GM12878 (cell line): ENCODE measurements at regions not wholly inside any gene's neighbourhood (a gene's known extent, or its start where the extent isn't known, plus 50 kb on each side); places are given as distances from the start of the nearest gene placed in this dataset.

ENCODE experiments used
- CTCF ChIP-seq, 3 experiments: IDR thresholded peaks in 2 of 3; conservative IDR thresholded peaks in 1 of 3; 2 replicates each; pipeline ENCODE4 v1.5.1; 2011; ENCODE audit warnings: low read depth in 3 of 3, low read length in 3 of 3, mild to moderate bottlenecking in 3 of 3, control low read depth in 2 of 3, moderate library complexity in 2 of 3, inconsistent platforms in 1 of 3, mixed read lengths in 1 of 3; ENCODE audit not compliant: control insufficient read depth in 2 of 3, insufficient read depth in 1 of 3; ENCODE audit errors: extremely low read depth in 1 of 3
- ETV6 ChIP-seq, 2 experiments: fragments of 450-650 bp in 1 of 2; IDR thresholded peaks in 1 of 2; conservative IDR thresholded peaks in 1 of 2; 2 replicates each; pipeline ENCODE4 v1.6.1; 2014; ENCODE audit warnings: antibody characterized with exemption in 1 of 2, borderline replicate concordance in 1 of 2, low read depth in 1 of 2, mild to moderate bottlenecking in 1 of 2, moderate library complexity in 1 of 2
- JUND ChIP-seq: IDR thresholded peaks from 2 replicates; pipeline ENCODE4 v1.6.1; 2012; ENCODE audit warnings: low read depth, mild to moderate bottlenecking, low read length, improper control_type of control experiment, moderate library complexity
- KDM1A ChIP-seq: fragments of 200-600 bp; sonication (generic); IDR thresholded peaks from 2 replicates; pipeline ENCODE4 v1.6.1; 2016; ENCODE audit warnings: borderline replicate concordance
- MEF2A ChIP-seq: IDR thresholded peaks from 2 replicates; pipeline ENCODE4 v1.6.1; 2011; ENCODE audit warnings: low read depth, mild to moderate bottlenecking, low read length, moderate library complexity; ENCODE audit not compliant: insufficient read depth
- NFYB ChIP-seq: IDR thresholded peaks from 2 replicates; pipeline ENCODE4 v1.6.1; 2011; ENCODE audit warnings: low read depth, mild to moderate bottlenecking, low read length, improper control_type of control experiment, moderate library complexity; ENCODE audit not compliant: insufficient read depth
- RAD21 ChIP-seq: IDR thresholded peaks from 2 replicates; pipeline ENCODE4 v1.6.1; 2011; ENCODE audit warnings: mild to moderate bottlenecking, low read depth, low read length, moderate library complexity; ENCODE audit not compliant: insufficient read depth
- REST ChIP-seq: IDR thresholded peaks from 2 replicates; pipeline ENCODE4 v1.6.1; 2012; ENCODE audit warnings: mild to moderate bottlenecking, low read depth, low read length
- SIX5 ChIP-seq: IDR thresholded peaks from 2 replicates; pipeline ENCODE4 v1.6.1; 2011; ENCODE audit warnings: mild to moderate bottlenecking, low read depth, low read length, moderate library complexity; ENCODE audit not compliant: severe bottlenecking
- SRF ChIP-seq, 2 experiments: IDR thresholded peaks; 2 replicates each; pipeline ENCODE4 v1.6.1; 2011; ENCODE audit warnings: low read depth in 2 of 2, low read length in 2 of 2, mild to moderate bottlenecking in 1 of 2, moderate library complexity in 1 of 2
- TAF1 ChIP-seq: IDR thresholded peaks from 2 replicates; pipeline ENCODE4 v1.6.1; 2011; ENCODE audit warnings: mild to moderate bottlenecking, low read depth, low read length, borderline replicate concordance
- ZNF24 ChIP-seq: fragments of 450-650 bp; IDR thresholded peaks from 2 replicates; pipeline ENCODE4 v1.6.1; 2017; ENCODE audit warnings: antibody characterized with exemption, mild to moderate bottlenecking
- ZZZ3 ChIP-seq: IDR thresholded peaks from 2 replicates; pipeline ENCODE4 v1.6.1; 2011; ENCODE audit warnings: low read depth; ENCODE audit not compliant: control insufficient read depth, insufficient read length

GRCh38 chr7:55651057-55651456 lies 78.8 kb upstream of the VOPP1 start:
- no peak for TF ChIP-seq ETV6 (conservative IDR thresholded peaks at IDR 0.05 in 1 of 2, IDR thresholded peaks at IDR 0.05 in 1 of 2; ENCODE audit: borderline replicate concordance in 1 of 2, low read depth in 1 of 2)
- TF ChIP-seq NFYB, result no peak
- TF ChIP-seq SRF (IDR thresholded peaks at IDR 0.05; ENCODE audit: low read depth in 2 of 2, low read length in 2 of 2), result no peak
- no peak for TF ChIP-seq ZNF24
- TF ChIP-seq CTCF (IDR thresholded peaks at IDR 0.05 in 2 of 3, conservative IDR thresholded peaks at IDR 0.05 in 1 of 3; ENCODE audit: control insufficient read depth in 2 of 3, extremely low read depth in 1 of 3, insufficient read depth in 1 of 3, low read depth in 3 of 3, low read length in 3 of 3), result no peak
- TF ChIP-seq ZZZ3, result no peak
- TF ChIP-seq SIX5, result no peak
- TF ChIP-seq KDM1A, result no peak
- TF ChIP-seq JUND, result no peak
- no peak for TF ChIP-seq REST
- no peak for TF ChIP-seq RAD21
- no peak for TF ChIP-seq MEF2A
- TF ChIP-seq TAF1, result no peak
